ENCODE measurements at regions not wholly inside any gene's neighbourhood (a gene's known extent, or its start where the extent isn't known, plus 50 kb on each side); places are given as distances from the start of the nearest gene placed in this dataset.

DNA sequence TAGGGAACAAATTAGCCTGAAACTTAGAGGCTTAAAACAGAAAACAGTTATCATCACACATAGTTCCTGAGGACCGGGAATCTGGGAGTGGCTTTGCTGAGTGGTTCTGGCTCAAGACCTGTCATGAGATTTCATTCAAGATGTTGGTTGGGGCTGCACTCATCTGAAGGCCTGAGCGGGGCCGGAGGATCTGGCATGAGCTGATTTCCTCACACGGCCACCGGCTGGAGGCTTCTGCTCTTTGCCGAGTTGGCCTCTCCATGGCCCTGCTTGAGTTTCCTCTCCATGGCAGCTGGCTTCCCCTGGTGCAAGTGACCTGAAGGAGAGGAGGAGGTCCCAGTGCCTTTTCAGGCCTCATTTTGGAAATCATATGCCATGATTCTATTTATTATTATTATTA is 128.1 kb downstream of the PAPOLA start:
- TF ChIP-seq CTCF (IDR thresholded peaks at IDR 0.05) (no peak), ZFX (IDR thresholded peaks at IDR 0.05; ENCODE audit: borderline replicate concordance) (no peak)

Data from 22Rv1 (cell line).